ENCODE measurements at regions not wholly inside any gene's neighbourhood (a gene's known extent, or its start where the extent isn't known, plus 50 kb on each side); places are given as distances from the start of the nearest gene placed in this dataset.

- H3K36me3 ChIP-seq = no peaks in the 10 kb centered on the region
- no peaks in the 10 kb centered on the region for H3K27me3 ChIP-seq
- H3K9me3 ChIP-seq = no peaks in the 10 kb centered on the region
- DNase-seq = no peak
- TF ChIP-seq, protein P1, sequence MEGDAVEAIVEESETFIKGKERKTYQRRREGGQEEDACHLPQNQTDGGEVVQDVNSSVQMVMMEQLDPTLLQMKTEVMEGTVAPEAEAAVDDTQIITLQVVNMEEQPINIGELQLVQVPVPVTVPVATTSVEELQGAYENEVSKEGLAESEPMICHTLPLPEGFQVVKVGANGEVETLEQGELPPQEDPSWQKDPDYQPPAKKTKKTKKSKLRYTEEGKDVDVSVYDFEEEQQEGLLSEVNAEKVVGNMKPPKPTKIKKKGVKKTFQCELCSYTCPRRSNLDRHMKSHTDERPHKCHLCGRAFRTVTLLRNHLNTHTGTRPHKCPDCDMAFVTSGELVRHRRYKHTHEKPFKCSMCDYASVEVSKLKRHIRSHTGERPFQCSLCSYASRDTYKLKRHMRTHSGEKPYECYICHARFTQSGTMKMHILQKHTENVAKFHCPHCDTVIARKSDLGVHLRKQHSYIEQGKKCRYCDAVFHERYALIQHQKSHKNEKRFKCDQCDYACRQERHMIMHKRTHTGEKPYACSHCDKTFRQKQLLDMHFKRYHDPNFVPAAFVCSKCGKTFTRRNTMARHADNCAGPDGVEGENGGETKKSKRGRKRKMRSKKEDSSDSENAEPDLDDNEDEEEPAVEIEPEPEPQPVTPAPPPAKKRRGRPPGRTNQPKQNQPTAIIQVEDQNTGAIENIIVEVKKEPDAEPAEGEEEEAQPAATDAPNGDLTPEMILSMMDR (IDR thresholded peaks at IDR 0.05) = no peak
- TF ChIP-seq POLR2A (IDR thresholded peaks at IDR 0.05) = no peak
- H3K27ac ChIP-seq = no peak overlapping the region
- no peak overlapping the region for H3K4me3 ChIP-seq
- intact Hi-C loops (cut with DNase I; ENCODE audit: low total_unique reads) = no loop called here
- no peaks in the 10 kb centered on the region for H3K4me1 ChIP-seq
Measured at GRCh38 chr10:62617652-62618051, 186.9 kb upstream of the ADO start.

- DNase-seq = no peak
- no peaks in the 10 kb centered on the region for H3K36me3 ChIP-seq
- H3K27ac ChIP-seq = no peak overlapping the region
- no peaks in the 10 kb centered on the region for H3K27me3 ChIP-seq
- no peaks in the 10 kb centered on the region for H3K9me3 ChIP-seq
- H3K4me1 ChIP-seq = no peaks in the 10 kb centered on the region
- intact Hi-C loops (cut with DNase I; ENCODE audit: low total_unique reads) = no loop called here
- H3K4me3 ChIP-seq = no peak overlapping the region
- TF ChIP-seq, protein P1 (IDR thresholded peaks at IDR 0.05) = no peak
Measured at GRCh38 chr10:62618054-62618453, 186.5 kb upstream of the ADO start.

- no peak for TF ChIP-seq POLR2A (IDR thresholded peaks at IDR 0.05)
- TF ChIP-seq, protein P1 (IDR thresholded peaks at IDR 0.05) = no peak
- Histone ChIP-seq H3K9me3 (no peaks in the 10 kb centered on the region), H3K4me3 (no peak overlapping the region), H3K27me3 (no peaks in the 10 kb centered on the region), H3K27ac (no peak overlapping the region), H3K4me1 (no peaks in the 10 kb centered on the region), H3K36me3 (no peaks in the 10 kb centered on the region)
- intact Hi-C loops (cut with DNase I; ENCODE audit: low total_unique reads) = no loop called here
- DNase-seq = no peak
Measured at GRCh38 chr10:62618576-62619412, 185.7 kb upstream of the ADO start.

DNA sequence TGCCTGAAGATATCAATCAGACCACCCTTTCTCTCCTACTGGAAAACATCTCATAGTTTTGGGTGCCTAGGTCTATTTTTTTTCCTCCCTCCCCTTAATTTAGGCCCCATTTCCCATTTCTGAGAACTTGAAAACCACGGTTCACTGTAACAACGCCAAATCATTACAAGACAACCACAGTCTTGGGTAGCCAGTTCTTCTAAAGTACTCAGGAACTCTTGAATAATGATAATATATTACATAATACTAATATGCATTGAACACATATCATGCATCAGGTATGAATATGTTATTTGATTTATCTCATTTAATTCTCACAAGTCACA, 185.1 kb upstream of the ADO start:
- intact Hi-C loops (cut with DNase I; ENCODE audit: low total_unique reads) = no loop called here
- H3K27ac ChIP-seq = no peak overlapping the region
- no peak for DNase-seq
- no peaks in the 10 kb centered on the region for H3K4me1 ChIP-seq
- H3K36me3 ChIP-seq = no peaks in the 10 kb centered on the region
- no peak for TF ChIP-seq POLR2A (IDR thresholded peaks at IDR 0.05)
- TF ChIP-seq, protein P1 (IDR thresholded peaks at IDR 0.05) = no peak
- no peaks in the 10 kb centered on the region for H3K27me3 ChIP-seq
- no peak overlapping the region for H3K4me3 ChIP-seq
- no peaks in the 10 kb centered on the region for H3K9me3 ChIP-seq

DNA sequence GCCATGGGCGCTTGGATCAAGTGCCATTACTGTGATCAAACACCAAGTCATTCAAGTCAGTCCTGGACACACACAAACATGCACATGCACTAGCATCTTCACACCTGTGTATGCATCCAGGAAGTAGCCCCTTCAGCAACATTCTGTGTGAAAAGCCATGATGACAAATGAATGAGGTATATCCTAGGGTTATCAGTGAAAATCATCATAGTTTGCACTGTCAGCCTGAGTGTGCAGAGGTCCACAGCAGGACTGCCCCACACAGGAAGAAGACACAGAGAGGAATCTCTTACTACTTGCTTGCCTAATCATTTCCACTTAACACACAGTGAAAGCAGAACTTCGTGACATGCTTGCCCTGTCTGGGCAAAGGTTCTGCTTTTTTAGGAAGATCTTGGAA, 184.0 kb upstream of the ADO start:
- TF ChIP-seq, protein P1 (IDR thresholded peaks at IDR 0.05) = no peak
- TF ChIP-seq POLR2A (IDR thresholded peaks at IDR 0.05) = no peak
- H3K9me3 ChIP-seq = no peaks in the 10 kb centered on the region
- H3K36me3 ChIP-seq = no peaks in the 10 kb centered on the region
- no peak overlapping the region for H3K4me3 ChIP-seq
- H3K4me1 ChIP-seq = no peaks in the 10 kb centered on the region
- H3K27me3 ChIP-seq = no peaks in the 10 kb centered on the region
- H3K27ac ChIP-seq = no peak overlapping the region
- intact Hi-C loops (cut with DNase I; ENCODE audit: low total_unique reads) = no loop called here
- no peak for DNase-seq
